ENCODE measurements at regions not wholly inside any gene's neighbourhood (a gene's known extent, or its start where the extent isn't known, plus 50 kb on each side); places are given as distances from the start of the nearest gene placed in this dataset.

- POLR2A ChIA-PET, result no interaction called here
- TF ChIP-seq ELF4 (IDR thresholded peaks at IDR 0.05) (no peak), CTBP1 (IDR thresholded peaks at IDR 0.05; ENCODE audit: borderline replicate concordance) (no peak), FOXA1 (IDR thresholded peaks at IDR 0.05) (no peak), LEF1 (IDR thresholded peaks at IDR 0.05; ENCODE audit: borderline replicate concordance) (no peak), ARNT (IDR thresholded peaks at IDR 0.05) (no peak)
- TF ChIP-seq, protein P1, sequence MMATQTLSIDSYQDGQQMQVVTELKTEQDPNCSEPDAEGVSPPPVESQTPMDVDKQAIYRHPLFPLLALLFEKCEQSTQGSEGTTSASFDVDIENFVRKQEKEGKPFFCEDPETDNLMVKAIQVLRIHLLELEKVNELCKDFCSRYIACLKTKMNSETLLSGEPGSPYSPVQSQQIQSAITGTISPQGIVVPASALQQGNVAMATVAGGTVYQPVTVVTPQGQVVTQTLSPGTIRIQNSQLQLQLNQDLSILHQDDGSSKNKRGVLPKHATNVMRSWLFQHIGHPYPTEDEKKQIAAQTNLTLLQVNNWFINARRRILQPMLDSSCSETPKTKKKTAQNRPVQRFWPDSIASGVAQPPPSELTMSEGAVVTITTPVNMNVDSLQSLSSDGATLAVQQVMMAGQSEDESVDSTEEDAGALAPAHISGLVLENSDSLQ (IDR thresholded peaks at IDR 0.05), result no peak
- CTCF ChIA-PET, result no interaction called here
- DNase-seq (ENCODE audit: extremely low spot score), result no peak
Observed at GRCh38 chr19:8926341-8926740, 83.9 kb downstream of the MUC16 start.

DNA sequence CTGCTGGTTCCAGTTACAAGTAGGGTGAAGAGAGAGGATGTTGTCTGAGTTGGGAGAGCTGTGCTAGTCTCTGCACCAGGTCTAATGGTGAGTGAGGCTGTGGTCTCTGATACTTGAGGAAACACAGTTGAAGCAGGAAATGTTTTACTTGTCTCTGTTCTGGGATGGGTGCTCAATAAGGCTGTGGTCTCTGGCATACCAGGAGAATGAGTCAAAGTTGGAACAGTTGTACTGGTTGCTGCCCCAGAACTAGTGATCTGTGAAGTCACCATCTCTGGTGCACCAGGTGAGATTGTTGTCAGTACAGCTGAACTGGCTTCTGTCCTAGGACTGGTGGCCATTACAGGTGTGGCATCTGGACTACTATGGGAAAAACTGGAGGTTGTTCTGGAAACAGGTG lies 74.7 kb downstream of the MUC16 start:
- CTCF ChIA-PET, result no interaction called here

GRCh38 chr19:8938576-8938975 lies 71.6 kb downstream of the MUC16 start:
- no peak for TF ChIP-seq HDGF (IDR thresholded peaks at IDR 0.05; ENCODE audit: borderline replicate concordance)
- no peak for TF ChIP-seq TARDBP (IDR thresholded peaks at IDR 0.05)
- no peak for TF ChIP-seq L3MBTL2 (conservative IDR thresholded peaks at IDR 0.05)
- TF ChIP-seq SUZ12 (IDR thresholded peaks at IDR 0.05), result no peak
- TF ChIP-seq, protein P1 (IDR thresholded peaks at IDR 0.05), result no peak
- TF ChIP-seq ZNF384 (IDR thresholded peaks at IDR 0.05), result no peak
- TF ChIP-seq ELF4 (IDR thresholded peaks at IDR 0.05), result no peak
- TF ChIP-seq FOXM1 (IDR thresholded peaks at IDR 0.05; ENCODE audit: borderline replicate concordance), result no peak
- no peak for TF ChIP-seq BHLHE40 (IDR thresholded peaks at IDR 0.05; ENCODE audit: borderline replicate concordance)
- no peak for DNase-seq (ENCODE audit: extremely low spot score)
- ChIA-PET CTCF (no interaction called here), POLR2A (no interaction called here)

More for the DNA sequence above, 74.7 kb downstream of the MUC16 start:
- no peak for DNase-seq (ENCODE audit: extremely low spot score)
- POLR2A ChIA-PET, result no interaction called here
- TF ChIP-seq LEF1 (IDR thresholded peaks at IDR 0.05; ENCODE audit: borderline replicate concordance) (no peak), ARNT (IDR thresholded peaks at IDR 0.05) (no peak), CTBP1 (IDR thresholded peaks at IDR 0.05; ENCODE audit: borderline replicate concordance) (no peak), L3MBTL2 (conservative IDR thresholded peaks at IDR 0.05) (no peak), ELF4 (IDR thresholded peaks at IDR 0.05) (no peak)
